ENCODE measurements at regions not wholly inside any gene's neighbourhood (a gene's known extent, or its start where the extent isn't known, plus 50 kb on each side); places are given as distances from the start of the nearest gene placed in this dataset.

GRCh38 chr18:46372670-46373069 lies 268.5 kb downstream of the HAUS1 start (continued):
- TF ChIP-seq, protein P1, sequence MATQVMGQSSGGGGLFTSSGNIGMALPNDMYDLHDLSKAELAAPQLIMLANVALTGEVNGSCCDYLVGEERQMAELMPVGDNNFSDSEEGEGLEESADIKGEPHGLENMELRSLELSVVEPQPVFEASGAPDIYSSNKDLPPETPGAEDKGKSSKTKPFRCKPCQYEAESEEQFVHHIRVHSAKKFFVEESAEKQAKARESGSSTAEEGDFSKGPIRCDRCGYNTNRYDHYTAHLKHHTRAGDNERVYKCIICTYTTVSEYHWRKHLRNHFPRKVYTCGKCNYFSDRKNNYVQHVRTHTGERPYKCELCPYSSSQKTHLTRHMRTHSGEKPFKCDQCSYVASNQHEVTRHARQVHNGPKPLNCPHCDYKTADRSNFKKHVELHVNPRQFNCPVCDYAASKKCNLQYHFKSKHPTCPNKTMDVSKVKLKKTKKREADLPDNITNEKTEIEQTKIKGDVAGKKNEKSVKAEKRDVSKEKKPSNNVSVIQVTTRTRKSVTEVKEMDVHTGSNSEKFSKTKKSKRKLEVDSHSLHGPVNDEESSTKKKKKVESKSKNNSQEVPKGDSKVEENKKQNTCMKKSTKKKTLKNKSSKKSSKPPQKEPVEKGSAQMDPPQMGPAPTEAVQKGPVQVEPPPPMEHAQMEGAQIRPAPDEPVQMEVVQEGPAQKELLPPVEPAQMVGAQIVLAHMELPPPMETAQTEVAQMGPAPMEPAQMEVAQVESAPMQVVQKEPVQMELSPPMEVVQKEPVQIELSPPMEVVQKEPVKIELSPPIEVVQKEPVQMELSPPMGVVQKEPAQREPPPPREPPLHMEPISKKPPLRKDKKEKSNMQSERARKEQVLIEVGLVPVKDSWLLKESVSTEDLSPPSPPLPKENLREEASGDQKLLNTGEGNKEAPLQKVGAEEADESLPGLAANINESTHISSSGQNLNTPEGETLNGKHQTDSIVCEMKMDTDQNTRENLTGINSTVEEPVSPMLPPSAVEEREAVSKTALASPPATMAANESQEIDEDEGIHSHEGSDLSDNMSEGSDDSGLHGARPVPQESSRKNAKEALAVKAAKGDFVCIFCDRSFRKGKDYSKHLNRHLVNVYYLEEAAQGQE (IDR thresholded peaks at IDR 0.05; ENCODE audit: low read depth), result no peak
- TF ChIP-seq JUND (IDR thresholded peaks at IDR 0.05), result no peak
- TF ChIP-seq POLR2AphosphoS5 (IDR thresholded peaks at IDR 0.05; ENCODE audit: low read depth, low read length), result no peak
- no peak for TF ChIP-seq ELF1 (IDR thresholded peaks at IDR 0.05; ENCODE audit: borderline replicate concordance, low read depth)
- TF ChIP-seq, protein P2, sequence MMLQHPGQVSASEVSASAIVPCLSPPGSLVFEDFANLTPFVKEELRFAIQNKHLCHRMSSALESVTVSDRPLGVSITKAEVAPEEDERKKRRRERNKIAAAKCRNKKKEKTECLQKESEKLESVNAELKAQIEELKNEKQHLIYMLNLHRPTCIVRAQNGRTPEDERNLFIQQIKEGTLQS (IDR thresholded peaks at IDR 0.05), result no peak
- TF ChIP-seq ZBTB33 (IDR thresholded peaks at IDR 0.05; ENCODE audit: extremely low read depth, insufficient replicate concordance, low read length), result no peak

- POLR2A ChIA-PET, result no interaction called here
- Histone ChIP-seq H4K20me1 (ENCODE audit: insufficient read depth) (no peaks in the 10 kb centered on the region), H2AFZ (ENCODE audit: low read depth, low read length, poor library complexity, severe bottlenecking) (no peak overlapping the region), H3K36me3 (ENCODE audit: control insufficient read depth in 1 of 2, insufficient read depth in 2 of 2, low read length in 2 of 2) (no peaks in the 10 kb centered on the region), H3K9me3 (ENCODE audit: control insufficient read depth in 1 of 2, insufficient read depth in 1 of 2, low read depth in 1 of 2, low read length in 2 of 2) (no peaks in the 10 kb centered on the region), H3K27ac (ENCODE audit: low read depth, low read length) (no peak overlapping the region), H3K4me3 (replicated peaks in 1 of 2; ENCODE audit: low read depth in 1 of 2, low read length in 2 of 2) (no peak overlapping the region), H3K9me2 (ENCODE audit: insufficient read depth) (no peaks in the 10 kb centered on the region), H3K27me3 (ENCODE audit: insufficient read depth, low read length) (no peaks in the 10 kb centered on the region), H3K4me2 (ENCODE audit: low read length) (no peak overlapping the region), H3K79me2 (ENCODE audit: insufficient read depth, low read length) (no peaks in the 10 kb centered on the region), H3K4me1 (ENCODE audit: control insufficient read depth in 1 of 2, insufficient read depth in 2 of 2, low read length in 2 of 2) (no peaks in the 10 kb centered on the region), H3K9ac (ENCODE audit: low read length) (no peak overlapping the region)
- no peak for TF ChIP-seq ELF1 (IDR thresholded peaks at IDR 0.05; ENCODE audit: borderline replicate concordance, low read depth)
- no peak for TF ChIP-seq RAD21 (IDR thresholded peaks at IDR 0.05; ENCODE audit: low read depth)
- TF ChIP-seq POLR2A (IDR thresholded peaks at IDR 0.05; ENCODE audit: borderline replicate concordance, extremely low read depth, insufficient read depth, insufficient read length), result no peak
- no TSS peak for BruUV-seq (replicated peaks)
- intact Hi-C loops (cut with micrococcal nuclease), result no loop called here
- DNase-seq (ENCODE audit: low read depth, low spot score), result no peak
- RAD21 ChIA-PET (ENCODE audit: low non-redundant PET in 1 of 2, low total read pairs in 2 of 2, uncharacterized antibody in 2 of 2, unreplicated experiment in 2 of 2), result no interaction called here
- CTCF ChIA-PET, result no interaction called here
- no peak for ATAC-seq
Observed at GRCh38 chr18:46373131-46373530, 268.9 kb downstream of the HAUS1 start.

Data from HCT116 (cell line).